ENCODE measurements at regions not wholly inside any gene's neighbourhood (a gene's known extent, or its start where the extent isn't known, plus 50 kb on each side); places are given as distances from the start of the nearest gene placed in this dataset.

- DNase-seq (ENCODE audit: low read depth in 3 of 3) = no peak
Measured at GRCh38 chr12:92360543-92360942, 214.9 kb upstream of the BTG1 start.

GRCh38 chr12:92359581-92360209, 214.0 kb upstream of the BTG1 start:
- DNase-seq (ENCODE audit: low read depth in 3 of 3) = no peak

- no peak for DNase-seq (ENCODE audit: low read depth in 3 of 3)
Measured at GRCh38 chr12:92357584-92358261, 212.1 kb upstream of the BTG1 start.

GRCh38 chr12:92356425-92356824, 210.8 kb upstream of the BTG1 start:
- no peak for DNase-seq (ENCODE audit: low read depth in 3 of 3)

- DNase-seq (ENCODE audit: low read depth in 3 of 3) = no peak
Measured at GRCh38 chr12:92349635-92350034, 204.0 kb upstream of the BTG1 start.

GRCh38 chr12:92342574-92342973, 196.9 kb upstream of the BTG1 start:
- DNase-seq (ENCODE audit: low read depth in 3 of 3) = no peak

GRCh38 chr12:92341065-92341668, 195.5 kb upstream of the BTG1 start:
- no peak for DNase-seq (ENCODE audit: low read depth in 3 of 3)

- no peak for DNase-seq (ENCODE audit: low read depth in 3 of 3)
Measured at GRCh38 chr12:92340441-92341064, 194.9 kb upstream of the BTG1 start.

GRCh38 chr12:92340003-92340402, 194.4 kb upstream of the BTG1 start:
- no peak for DNase-seq (ENCODE audit: low read depth in 3 of 3)

- DNase-seq (ENCODE audit: low read depth in 3 of 3) = no peak
Measured at GRCh38 chr12:92339198-92339821, 193.7 kb upstream of the BTG1 start.

- no peak for DNase-seq (ENCODE audit: low read depth in 3 of 3)
Measured at GRCh38 chr12:92338671-92339070, 193.0 kb upstream of the BTG1 start.

GRCh38 chr12:92338102-92338501, 192.5 kb upstream of the BTG1 start:
- DNase-seq (ENCODE audit: low read depth in 3 of 3) = no peak

GRCh38 chr12:92337128-92337527, 191.5 kb upstream of the BTG1 start:
- no peak for DNase-seq (ENCODE audit: low read depth in 3 of 3)

GRCh38 chr12:92336641-92337040, 191.0 kb upstream of the BTG1 start:
- no peak for DNase-seq (ENCODE audit: low read depth in 3 of 3)

GRCh38 chr12:92335831-92336230, 190.2 kb upstream of the BTG1 start:
- DNase-seq (ENCODE audit: low read depth in 3 of 3) = no peak

- no peak for DNase-seq (ENCODE audit: low read depth in 3 of 3)
Measured at GRCh38 chr12:92334552-92334951, 188.9 kb upstream of the BTG1 start.

- no peak for DNase-seq (ENCODE audit: low read depth in 3 of 3)
Measured at GRCh38 chr12:92332552-92332951, 186.9 kb upstream of the BTG1 start.

GRCh38 chr12:92331383-92331782, 185.7 kb upstream of the BTG1 start:
- DNase-seq (ENCODE audit: low read depth in 3 of 3) = no peak

GRCh38 chr12:92330654-92331053, 185.0 kb upstream of the BTG1 start:
- no peak for DNase-seq (ENCODE audit: low read depth in 3 of 3)

- DNase-seq (ENCODE audit: low read depth in 3 of 3) = no peak
Measured at GRCh38 chr12:92326877-92327276, 181.2 kb upstream of the BTG1 start.

GRCh38 chr12:92324849-92325500, 179.3 kb upstream of the BTG1 start:
- DNase-seq (ENCODE audit: low read depth in 3 of 3) = no peak

- DNase-seq (ENCODE audit: low read depth in 3 of 3) = no peak
Measured at GRCh38 chr12:92312463-92312964, 166.9 kb upstream of the BTG1 start.

All from stimulated activated CD4-positive, alpha-beta T cell treated with anti-CD3 and anti-CD28 coated beads, TNF-alpha, amount 100 ng/mL, for 48 hours (primary cell).